ENCODE measurements at regions not wholly inside any gene's neighbourhood (a gene's known extent, or its start where the extent isn't known, plus 50 kb on each side); places are given as distances from the start of the nearest gene placed in this dataset.

DNA sequence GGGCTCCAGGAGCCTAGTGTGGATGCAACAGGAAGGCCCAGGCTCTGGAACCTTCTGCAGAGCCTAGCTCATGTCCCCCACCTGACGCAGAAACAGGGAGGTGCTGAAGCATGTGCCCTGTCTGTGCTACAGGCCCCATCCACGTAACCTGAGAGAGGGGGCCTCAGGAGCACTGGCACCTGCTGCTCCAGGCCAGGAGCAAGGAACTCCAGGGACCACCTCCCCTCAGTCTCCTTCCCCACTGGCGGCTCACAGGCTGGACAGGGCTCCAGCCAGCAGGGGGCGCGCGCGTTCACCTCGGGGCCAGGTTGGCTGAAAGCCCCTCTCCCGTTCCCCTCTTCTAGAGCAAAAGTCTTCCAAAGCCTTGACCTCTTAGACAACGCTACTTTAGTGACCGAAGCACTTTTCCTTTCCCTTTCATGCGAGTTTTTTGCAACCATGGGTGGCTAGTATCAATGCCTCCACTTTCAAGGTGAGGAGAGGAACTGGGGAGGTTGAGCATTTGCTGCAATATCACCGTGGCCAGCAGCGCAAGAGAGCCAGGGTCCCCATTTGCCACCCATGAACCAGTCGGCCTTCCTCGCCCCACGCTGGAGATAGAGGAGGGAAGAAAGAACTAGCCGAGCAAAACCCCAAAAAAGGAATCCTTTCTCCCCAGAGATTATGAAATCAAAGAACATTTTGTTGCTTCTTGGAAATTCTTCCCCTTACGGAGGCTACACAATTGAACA is 52.4 kb upstream of the GPR157 start:
- ATAC-seq, result peak; percentile 81
- TF ChIP-seq TOX (CRISPR knock-in tag; IDR thresholded peaks at IDR 0.05; ENCODE audit: borderline replicate concordance) (no peak), GLIS3 (CRISPR knock-in tag; IDR thresholded peaks at IDR 0.05) (no peak), BACH2 (CRISPR knock-in tag; IDR thresholded peaks at IDR 0.05; ENCODE audit: borderline replicate concordance) (no peak), ZNF8 (CRISPR knock-in tag; IDR thresholded peaks at IDR 0.05) (no peak), ARNTL (CRISPR knock-in tag; IDR thresholded peaks at IDR 0.05; ENCODE audit: borderline replicate concordance, low read depth) (no peak), ZNF565 (CRISPR knock-in tag; conservative IDR thresholded peaks at IDR 0.05; ENCODE audit: low read depth) (no peak), ZC3H10 (CRISPR knock-in tag; IDR thresholded peaks at IDR 0.05) (no peak), ESRRG (CRISPR knock-in tag; IDR thresholded peaks at IDR 0.05) (no peak), ZNF70 (CRISPR knock-in tag; IDR thresholded peaks at IDR 0.05) (no peak), RARB (CRISPR knock-in tag; IDR thresholded peaks at IDR 0.05) (no peak), ZFP3 (CRISPR knock-in tag; IDR thresholded peaks at IDR 0.05) (no peak), ISL1 (CRISPR knock-in tag; IDR thresholded peaks at IDR 0.05) (no peak), PPARA (CRISPR knock-in tag; IDR thresholded peaks at IDR 0.05; ENCODE audit: borderline replicate concordance) (no peak), ZFP30 (CRISPR knock-in tag; IDR thresholded peaks at IDR 0.05) (no peak), TCF4 (CRISPR knock-in tag; IDR thresholded peaks at IDR 0.05; ENCODE audit: borderline replicate concordance) (no peak)
- TF ChIP-seq, protein P1, sequence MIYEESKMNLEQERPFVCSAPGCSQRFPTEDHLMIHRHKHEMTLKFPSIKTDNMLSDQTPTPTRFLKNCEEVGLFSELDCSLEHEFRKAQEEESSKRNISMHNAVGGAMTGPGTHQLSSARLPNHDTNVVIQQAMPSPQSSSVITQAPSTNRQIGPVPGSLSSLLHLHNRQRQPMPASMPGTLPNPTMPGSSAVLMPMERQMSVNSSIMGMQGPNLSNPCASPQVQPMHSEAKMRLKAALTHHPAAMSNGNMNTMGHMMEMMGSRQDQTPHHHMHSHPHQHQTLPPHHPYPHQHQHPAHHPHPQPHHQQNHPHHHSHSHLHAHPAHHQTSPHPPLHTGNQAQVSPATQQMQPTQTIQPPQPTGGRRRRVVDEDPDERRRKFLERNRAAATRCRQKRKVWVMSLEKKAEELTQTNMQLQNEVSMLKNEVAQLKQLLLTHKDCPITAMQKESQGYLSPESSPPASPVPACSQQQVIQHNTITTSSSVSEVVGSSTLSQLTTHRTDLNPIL (CRISPR knock-in tag; IDR thresholded peaks at IDR 0.05; ENCODE audit: low read depth), result no peak
- TF ChIP-seq, protein P2, sequence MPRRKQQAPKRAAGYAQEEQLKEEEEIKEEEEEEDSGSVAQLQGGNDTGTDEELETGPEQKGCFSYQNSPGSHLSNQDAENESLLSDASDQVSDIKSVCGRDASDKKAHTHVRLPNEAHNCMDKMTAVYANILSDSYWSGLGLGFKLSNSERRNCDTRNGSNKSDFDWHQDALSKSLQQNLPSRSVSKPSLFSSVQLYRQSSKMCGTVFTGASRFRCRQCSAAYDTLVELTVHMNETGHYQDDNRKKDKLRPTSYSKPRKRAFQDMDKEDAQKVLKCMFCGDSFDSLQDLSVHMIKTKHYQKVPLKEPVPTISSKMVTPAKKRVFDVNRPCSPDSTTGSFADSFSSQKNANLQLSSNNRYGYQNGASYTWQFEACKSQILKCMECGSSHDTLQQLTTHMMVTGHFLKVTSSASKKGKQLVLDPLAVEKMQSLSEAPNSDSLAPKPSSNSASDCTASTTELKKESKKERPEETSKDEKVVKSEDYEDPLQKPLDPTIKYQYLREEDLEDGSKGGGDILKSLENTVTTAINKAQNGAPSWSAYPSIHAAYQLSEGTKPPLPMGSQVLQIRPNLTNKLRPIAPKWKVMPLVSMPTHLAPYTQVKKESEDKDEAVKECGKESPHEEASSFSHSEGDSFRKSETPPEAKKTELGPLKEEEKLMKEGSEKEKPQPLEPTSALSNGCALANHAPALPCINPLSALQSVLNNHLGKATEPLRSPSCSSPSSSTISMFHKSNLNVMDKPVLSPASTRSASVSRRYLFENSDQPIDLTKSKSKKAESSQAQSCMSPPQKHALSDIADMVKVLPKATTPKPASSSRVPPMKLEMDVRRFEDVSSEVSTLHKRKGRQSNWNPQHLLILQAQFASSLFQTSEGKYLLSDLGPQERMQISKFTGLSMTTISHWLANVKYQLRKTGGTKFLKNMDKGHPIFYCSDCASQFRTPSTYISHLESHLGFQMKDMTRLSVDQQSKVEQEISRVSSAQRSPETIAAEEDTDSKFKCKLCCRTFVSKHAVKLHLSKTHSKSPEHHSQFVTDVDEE (CRISPR knock-in tag; IDR thresholded peaks at IDR 0.05), result no peak
- TF ChIP-seq, protein P3, sequence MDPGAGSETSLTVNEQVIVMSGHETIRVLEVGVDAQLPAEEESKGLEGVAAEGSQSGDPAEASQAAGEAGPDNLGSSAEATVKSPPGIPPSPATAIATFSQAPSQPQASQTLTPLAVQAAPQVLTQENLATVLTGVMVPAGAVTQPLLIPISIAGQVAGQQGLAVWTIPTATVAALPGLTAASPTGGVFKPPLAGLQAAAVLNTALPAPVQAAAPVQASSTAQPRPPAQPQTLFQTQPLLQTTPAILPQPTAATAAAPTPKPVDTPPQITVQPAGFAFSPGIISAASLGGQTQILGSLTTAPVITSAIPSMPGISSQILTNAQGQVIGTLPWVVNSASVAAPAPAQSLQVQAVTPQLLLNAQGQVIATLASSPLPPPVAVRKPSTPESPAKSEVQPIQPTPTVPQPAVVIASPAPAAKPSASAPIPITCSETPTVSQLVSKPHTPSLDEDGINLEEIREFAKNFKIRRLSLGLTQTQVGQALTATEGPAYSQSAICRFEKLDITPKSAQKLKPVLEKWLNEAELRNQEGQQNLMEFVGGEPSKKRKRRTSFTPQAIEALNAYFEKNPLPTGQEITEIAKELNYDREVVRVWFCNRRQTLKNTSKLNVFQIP (CRISPR knock-in tag; IDR thresholded peaks at IDR 0.05; ENCODE audit: borderline replicate concordance, low read depth), result no peak
- TF ChIP-seq, protein P4, sequence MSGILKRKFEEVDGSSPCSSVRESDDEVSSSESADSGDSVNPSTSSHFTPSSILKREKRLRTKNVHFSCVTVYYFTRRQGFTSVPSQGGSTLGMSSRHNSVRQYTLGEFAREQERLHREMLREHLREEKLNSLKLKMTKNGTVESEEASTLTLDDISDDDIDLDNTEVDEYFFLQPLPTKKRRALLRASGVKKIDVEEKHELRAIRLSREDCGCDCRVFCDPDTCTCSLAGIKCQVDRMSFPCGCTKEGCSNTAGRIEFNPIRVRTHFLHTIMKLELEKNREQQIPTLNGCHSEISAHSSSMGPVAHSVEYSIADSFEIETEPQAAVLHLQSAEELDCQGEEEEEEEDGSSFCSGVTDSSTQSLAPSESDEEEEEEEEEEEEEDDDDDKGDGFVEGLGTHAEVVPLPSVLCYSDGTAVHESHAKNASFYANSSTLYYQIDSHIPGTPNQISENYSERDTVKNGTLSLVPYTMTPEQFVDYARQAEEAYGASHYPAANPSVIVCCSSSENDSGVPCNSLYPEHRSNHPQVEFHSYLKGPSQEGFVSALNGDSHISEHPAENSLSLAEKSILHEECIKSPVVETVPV (CRISPR knock-in tag; IDR thresholded peaks at IDR 0.05), result no peak
- TF ChIP-seq, protein P5, sequence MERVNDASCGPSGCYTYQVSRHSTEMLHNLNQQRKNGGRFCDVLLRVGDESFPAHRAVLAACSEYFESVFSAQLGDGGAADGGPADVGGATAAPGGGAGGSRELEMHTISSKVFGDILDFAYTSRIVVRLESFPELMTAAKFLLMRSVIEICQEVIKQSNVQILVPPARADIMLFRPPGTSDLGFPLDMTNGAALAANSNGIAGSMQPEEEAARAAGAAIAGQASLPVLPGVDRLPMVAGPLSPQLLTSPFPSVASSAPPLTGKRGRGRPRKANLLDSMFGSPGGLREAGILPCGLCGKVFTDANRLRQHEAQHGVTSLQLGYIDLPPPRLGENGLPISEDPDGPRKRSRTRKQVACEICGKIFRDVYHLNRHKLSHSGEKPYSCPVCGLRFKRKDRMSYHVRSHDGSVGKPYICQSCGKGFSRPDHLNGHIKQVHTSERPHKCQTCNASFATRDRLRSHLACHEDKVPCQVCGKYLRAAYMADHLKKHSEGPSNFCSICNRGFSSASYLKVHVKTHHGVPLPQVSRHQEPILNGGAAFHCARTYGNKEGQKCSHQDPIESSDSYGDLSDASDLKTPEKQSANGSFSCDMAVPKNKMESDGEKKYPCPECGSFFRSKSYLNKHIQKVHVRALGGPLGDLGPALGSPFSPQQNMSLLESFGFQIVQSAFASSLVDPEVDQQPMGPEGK (CRISPR knock-in tag; IDR thresholded peaks at IDR 0.05; ENCODE audit: borderline replicate concordance), result no peak

DNA sequence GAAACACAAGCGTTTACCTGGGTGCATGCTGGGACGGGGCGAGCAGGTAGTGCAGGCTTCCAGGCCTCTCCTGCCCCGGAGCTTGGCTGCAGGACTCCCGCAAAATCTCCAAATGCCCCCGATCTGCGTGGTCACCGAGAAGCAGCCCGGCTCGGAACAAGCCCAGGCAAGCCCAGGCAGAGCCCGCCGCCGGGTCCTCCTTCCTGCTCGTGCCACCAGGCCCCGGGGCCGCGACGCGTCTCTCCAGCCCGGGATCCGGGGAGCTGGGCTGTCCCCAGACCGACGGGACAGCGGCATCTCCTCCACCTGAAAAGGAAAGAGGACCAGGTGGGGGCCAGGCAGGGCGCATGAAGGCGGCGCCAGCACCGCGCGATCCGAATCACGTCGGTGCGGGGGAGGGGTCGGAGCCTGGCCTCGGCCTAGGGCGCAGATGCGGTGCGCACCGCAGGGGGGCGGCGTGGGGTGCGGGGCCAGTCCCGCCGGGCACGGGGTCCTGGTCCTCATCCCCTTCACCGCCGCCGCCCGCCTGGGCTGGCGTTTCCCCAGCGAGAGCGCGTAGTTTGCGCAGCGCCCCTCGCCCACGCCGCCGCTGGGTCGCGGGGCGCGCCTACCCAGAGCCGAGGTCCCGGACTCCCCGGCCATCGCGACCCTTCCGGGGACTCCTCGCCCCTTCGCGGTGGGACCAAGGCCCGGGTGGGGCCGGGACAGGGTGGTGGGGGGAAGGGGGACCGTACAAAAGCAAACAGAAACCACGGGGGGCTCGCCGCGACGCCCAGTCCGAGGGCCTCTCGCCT is 52.4 kb upstream of the H6PD start:
- peak; percentile 81 for ATAC-seq
- TF ChIP-seq, protein P3 (CRISPR knock-in tag; IDR thresholded peaks at IDR 0.05; ENCODE audit: borderline replicate concordance, low read depth), result no peak
- TF ChIP-seq PPARA (CRISPR knock-in tag; IDR thresholded peaks at IDR 0.05; ENCODE audit: borderline replicate concordance), result no peak
- no peak for TF ChIP-seq GLIS3 (CRISPR knock-in tag; IDR thresholded peaks at IDR 0.05)
- no peak for TF ChIP-seq TCF4 (CRISPR knock-in tag; IDR thresholded peaks at IDR 0.05; ENCODE audit: borderline replicate concordance)
- no peak for TF ChIP-seq ZC3H10 (CRISPR knock-in tag; IDR thresholded peaks at IDR 0.05)
- TF ChIP-seq ISL1 (CRISPR knock-in tag; IDR thresholded peaks at IDR 0.05), result no peak
- no peak for TF ChIP-seq ZFP30 (CRISPR knock-in tag; IDR thresholded peaks at IDR 0.05)
- TF ChIP-seq BACH2 (CRISPR knock-in tag; IDR thresholded peaks at IDR 0.05; ENCODE audit: borderline replicate concordance), result no peak
- no peak for TF ChIP-seq CSDC2 (CRISPR knock-in tag; IDR thresholded peaks at IDR 0.05)
- TF ChIP-seq ZNF70 (CRISPR knock-in tag; IDR thresholded peaks at IDR 0.05), result no peak
